ENCODE measurements at regions not wholly inside any gene's neighbourhood (a gene's known extent, or its start where the extent isn't known, plus 50 kb on each side); places are given as distances from the start of the nearest gene placed in this dataset.

- TF ChIP-seq, protein P1, sequence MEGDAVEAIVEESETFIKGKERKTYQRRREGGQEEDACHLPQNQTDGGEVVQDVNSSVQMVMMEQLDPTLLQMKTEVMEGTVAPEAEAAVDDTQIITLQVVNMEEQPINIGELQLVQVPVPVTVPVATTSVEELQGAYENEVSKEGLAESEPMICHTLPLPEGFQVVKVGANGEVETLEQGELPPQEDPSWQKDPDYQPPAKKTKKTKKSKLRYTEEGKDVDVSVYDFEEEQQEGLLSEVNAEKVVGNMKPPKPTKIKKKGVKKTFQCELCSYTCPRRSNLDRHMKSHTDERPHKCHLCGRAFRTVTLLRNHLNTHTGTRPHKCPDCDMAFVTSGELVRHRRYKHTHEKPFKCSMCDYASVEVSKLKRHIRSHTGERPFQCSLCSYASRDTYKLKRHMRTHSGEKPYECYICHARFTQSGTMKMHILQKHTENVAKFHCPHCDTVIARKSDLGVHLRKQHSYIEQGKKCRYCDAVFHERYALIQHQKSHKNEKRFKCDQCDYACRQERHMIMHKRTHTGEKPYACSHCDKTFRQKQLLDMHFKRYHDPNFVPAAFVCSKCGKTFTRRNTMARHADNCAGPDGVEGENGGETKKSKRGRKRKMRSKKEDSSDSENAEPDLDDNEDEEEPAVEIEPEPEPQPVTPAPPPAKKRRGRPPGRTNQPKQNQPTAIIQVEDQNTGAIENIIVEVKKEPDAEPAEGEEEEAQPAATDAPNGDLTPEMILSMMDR (conservative IDR thresholded peaks at IDR 0.05; ENCODE audit: low read depth, low read length), result no peak
- TF ChIP-seq EZH2 (IDR thresholded peaks at IDR 0.05; ENCODE audit: borderline replicate concordance, low read depth, low read length, poor library complexity, severe bottlenecking), result no peak
These were observed 265.5 kb downstream of the NDUFS4 start for GRCh38 chr5:53825926-53826325.
